ENCODE measurements at regions not wholly inside any gene's neighbourhood (a gene's known extent, or its start where the extent isn't known, plus 50 kb on each side); places are given as distances from the start of the nearest gene placed in this dataset.

DNA sequence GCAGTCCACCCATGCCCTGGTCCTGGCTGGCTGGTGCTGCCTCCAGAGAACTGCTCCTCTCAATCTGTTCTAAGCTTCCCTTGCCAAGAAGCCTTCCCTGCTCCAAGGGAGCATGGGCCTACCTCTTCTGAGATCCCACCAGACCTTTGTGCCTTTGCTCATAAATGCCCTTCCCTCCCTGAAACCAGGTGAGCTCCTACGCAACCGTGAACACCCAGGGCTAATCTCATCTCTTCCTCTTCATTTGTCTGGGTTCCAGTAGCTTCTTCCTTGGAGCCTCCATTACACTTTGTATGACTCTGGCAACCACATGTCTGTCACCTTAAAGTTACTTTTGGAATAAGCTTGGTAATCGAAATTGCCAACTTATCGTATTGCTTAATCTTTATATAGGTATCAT is 270.6 kb downstream of the PBX3 start:
- no peaks in the 10 kb centered on the region for H3K27me3 ChIP-seq
- no peak for DNase-seq
- H3K4me3 ChIP-seq, result no peak overlapping the region
- TF ChIP-seq POLR2AphosphoS5 (IDR thresholded peaks at IDR 0.05), result no peak
- no peak for TF ChIP-seq POLR2A (IDR thresholded peaks at IDR 0.05)
- TF ChIP-seq, protein P1, sequence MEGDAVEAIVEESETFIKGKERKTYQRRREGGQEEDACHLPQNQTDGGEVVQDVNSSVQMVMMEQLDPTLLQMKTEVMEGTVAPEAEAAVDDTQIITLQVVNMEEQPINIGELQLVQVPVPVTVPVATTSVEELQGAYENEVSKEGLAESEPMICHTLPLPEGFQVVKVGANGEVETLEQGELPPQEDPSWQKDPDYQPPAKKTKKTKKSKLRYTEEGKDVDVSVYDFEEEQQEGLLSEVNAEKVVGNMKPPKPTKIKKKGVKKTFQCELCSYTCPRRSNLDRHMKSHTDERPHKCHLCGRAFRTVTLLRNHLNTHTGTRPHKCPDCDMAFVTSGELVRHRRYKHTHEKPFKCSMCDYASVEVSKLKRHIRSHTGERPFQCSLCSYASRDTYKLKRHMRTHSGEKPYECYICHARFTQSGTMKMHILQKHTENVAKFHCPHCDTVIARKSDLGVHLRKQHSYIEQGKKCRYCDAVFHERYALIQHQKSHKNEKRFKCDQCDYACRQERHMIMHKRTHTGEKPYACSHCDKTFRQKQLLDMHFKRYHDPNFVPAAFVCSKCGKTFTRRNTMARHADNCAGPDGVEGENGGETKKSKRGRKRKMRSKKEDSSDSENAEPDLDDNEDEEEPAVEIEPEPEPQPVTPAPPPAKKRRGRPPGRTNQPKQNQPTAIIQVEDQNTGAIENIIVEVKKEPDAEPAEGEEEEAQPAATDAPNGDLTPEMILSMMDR (IDR thresholded peaks at IDR 0.05), result no peak
- no peak overlapping the region for H3K27ac ChIP-seq
- H3K9me3 ChIP-seq, result no peaks in the 10 kb centered on the region
- H3K4me1 ChIP-seq, result no peaks in the 10 kb centered on the region
- WGBS, 2 donors, result 28 to 85% methylated on average over 4 of the region's 4 CpGs
- no peaks in the 10 kb centered on the region for H3K36me3 ChIP-seq
- intact Hi-C loops (cut with DNase I), result no loop called here

DNA sequence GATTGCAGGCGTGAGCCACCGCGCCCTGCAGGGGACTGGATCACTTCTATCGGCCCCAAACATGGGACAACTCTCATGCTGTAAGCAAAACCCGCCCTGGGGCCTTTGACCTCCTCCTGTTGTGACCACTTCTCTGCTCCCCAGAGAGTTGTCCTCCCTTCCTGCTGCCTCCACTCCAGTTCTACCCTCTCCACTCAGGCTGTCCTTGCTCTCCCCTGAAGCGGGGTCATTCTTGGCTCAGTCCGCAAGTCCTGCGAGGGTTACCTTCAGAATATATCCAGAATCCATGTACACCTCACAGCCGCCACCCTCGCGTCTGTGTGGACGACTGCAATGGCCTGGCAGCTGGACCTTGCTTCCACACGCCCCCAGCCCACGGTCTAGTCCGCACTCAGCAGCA is 273.7 kb downstream of the PBX3 start:
- Histone ChIP-seq H3K4me3 (no peak overlapping the region), H3K9me3 (no peaks in the 10 kb centered on the region), H3K27me3 (no peaks in the 10 kb centered on the region), H3K4me1 (no peaks in the 10 kb centered on the region), H3K36me3 (no peaks in the 10 kb centered on the region), H3K27ac (no peak overlapping the region)
- intact Hi-C loops (cut with DNase I), result no loop called here
- 84 to 91% methylated on average over 15 of the region's 15 CpGs for WGBS, 2 donors
- TF ChIP-seq EP300 (IDR thresholded peaks at IDR 0.05) (no peak), POLR2A (IDR thresholded peaks at IDR 0.05) (no peak), POLR2AphosphoS5 (IDR thresholded peaks at IDR 0.05) (no peak)
- TF ChIP-seq, protein P1 (IDR thresholded peaks at IDR 0.05), result no peak
- no peak for DNase-seq

DNA sequence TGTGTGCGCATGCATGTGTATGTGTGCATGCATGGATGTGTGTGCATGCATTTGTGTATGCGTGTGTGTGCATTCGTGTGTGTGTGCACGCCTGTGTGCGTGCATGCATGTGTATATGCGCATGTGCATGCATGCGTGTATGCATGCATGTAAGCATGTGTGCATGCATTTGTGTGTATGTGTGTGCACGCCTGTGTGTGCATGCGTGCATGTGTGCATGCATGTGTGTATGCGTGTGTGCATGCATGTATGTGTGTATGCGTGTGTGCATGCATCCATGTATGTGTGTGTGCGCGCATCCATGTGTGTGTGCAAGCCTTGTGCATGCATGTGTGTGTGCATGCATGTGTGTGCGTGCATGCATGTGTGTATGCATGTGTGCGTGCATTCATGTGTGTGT is 276.8 kb downstream of the PBX3 start:
- no peak for TF ChIP-seq POLR2AphosphoS5 (IDR thresholded peaks at IDR 0.05)
- no peak for TF ChIP-seq EP300 (IDR thresholded peaks at IDR 0.05)
- TF ChIP-seq, protein P1 (IDR thresholded peaks at IDR 0.05), result no peak
- TF ChIP-seq POLR2A (IDR thresholded peaks at IDR 0.05), result no peak
- no peak overlapping the region for H3K27ac ChIP-seq
- intact Hi-C loops (cut with DNase I), result no loop called here
- H3K9me3 ChIP-seq, result no peaks in the 10 kb centered on the region
- H3K36me3 ChIP-seq, result no peaks in the 10 kb centered on the region
- no peaks in the 10 kb centered on the region for H3K4me1 ChIP-seq
- no peak for DNase-seq
- WGBS, 2 donors, result 94 to 98% methylated on average over 15 of the region's 15 CpGs
- no peak overlapping the region for H3K4me3 ChIP-seq
- H3K27me3 ChIP-seq, result no peaks in the 10 kb centered on the region

DNA sequence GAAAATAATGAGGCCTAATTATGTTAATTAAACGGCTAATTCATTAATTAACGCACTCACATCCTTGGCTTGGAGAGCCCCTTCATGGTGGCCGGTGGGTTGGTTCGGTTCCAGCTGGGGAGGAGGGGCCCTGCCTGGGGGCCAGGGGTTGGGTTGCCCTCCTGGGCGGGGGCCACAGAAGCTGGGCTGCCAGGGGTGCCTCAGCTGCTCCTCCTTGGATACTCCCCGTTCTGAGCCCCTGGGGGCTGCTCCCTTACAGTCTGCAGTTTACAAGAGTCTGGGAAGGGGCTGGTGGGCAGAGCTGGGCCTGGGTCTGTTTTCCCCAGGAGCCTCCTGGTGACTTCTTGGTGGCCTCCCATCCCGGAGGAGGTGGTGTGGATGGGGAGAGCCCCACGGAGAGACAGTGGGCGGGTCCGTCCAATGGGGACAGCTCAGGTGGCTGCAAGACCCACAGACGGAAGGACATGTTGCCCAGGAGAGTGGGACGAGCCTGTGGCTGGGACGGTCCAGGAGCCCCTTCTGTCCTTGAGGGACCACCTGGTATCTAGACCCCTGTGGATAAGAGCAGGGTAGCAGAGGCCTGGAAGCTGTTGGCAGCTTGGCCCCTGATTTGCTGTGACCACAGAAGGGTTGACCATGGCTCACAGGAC is 277.5 kb downstream of the PBX3 start:
- no peaks in the 10 kb centered on the region for H3K9me3 ChIP-seq
- no peak overlapping the region for H3K4me3 ChIP-seq
- TF ChIP-seq EP300 (IDR thresholded peaks at IDR 0.05), result no peak
- TF ChIP-seq POLR2AphosphoS5 (IDR thresholded peaks at IDR 0.05), result no peak
- no peak for TF ChIP-seq POLR2A (IDR thresholded peaks at IDR 0.05)
- TF ChIP-seq, protein P1 (IDR thresholded peaks at IDR 0.05), result no peak
- no peaks in the 10 kb centered on the region for H3K36me3 ChIP-seq
- H3K27me3 ChIP-seq, result no peaks in the 10 kb centered on the region
- H3K27ac ChIP-seq, result no peak overlapping the region
- H3K4me1 ChIP-seq, result no peaks in the 10 kb centered on the region
- no peak for DNase-seq
- WGBS, 2 donors, result 83 to 88% methylated on average over 13 of the region's 13 CpGs
- intact Hi-C loops (cut with DNase I), result no loop called here

DNA sequence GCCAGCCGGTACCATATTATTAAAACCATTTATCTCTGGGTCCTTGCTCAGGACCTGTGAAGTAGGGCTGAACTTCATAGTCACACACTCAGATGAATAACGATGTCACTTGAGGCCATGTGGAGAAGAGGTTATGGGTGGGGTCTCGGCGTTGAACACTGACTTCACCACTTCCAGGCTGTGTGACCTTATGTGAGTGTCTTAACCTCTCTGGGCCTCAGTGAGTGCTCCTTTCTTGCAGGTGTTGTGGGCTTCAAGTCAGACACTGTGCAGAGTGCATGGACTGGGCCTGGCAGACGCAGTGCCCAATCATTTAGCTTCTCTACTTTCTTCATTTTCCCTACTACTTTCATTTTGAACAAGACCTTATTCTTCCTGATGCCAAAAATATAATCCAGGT is 278.8 kb downstream of the PBX3 start:
- DNase-seq, result no peak
- no peaks in the 10 kb centered on the region for H3K36me3 ChIP-seq
- TF ChIP-seq POLR2A (IDR thresholded peaks at IDR 0.05), result no peak
- TF ChIP-seq POLR2AphosphoS5 (IDR thresholded peaks at IDR 0.05), result no peak
- no peak for TF ChIP-seq EP300 (IDR thresholded peaks at IDR 0.05)
- TF ChIP-seq, protein P1 (IDR thresholded peaks at IDR 0.05), result no peak
- no peak overlapping the region for H3K27ac ChIP-seq
- H3K4me1 ChIP-seq, result no peaks in the 10 kb centered on the region
- intact Hi-C loops (cut with DNase I), result no loop called here
- WGBS, 2 donors, result 80 to 90% methylated on average over 5 of the region's 5 CpGs
- no peaks in the 10 kb centered on the region for H3K27me3 ChIP-seq
- no peak overlapping the region for H3K4me3 ChIP-seq
- H3K9me3 ChIP-seq, result no peaks in the 10 kb centered on the region
